NCI-H446 (cell line): ENCODE measurements at regions not wholly inside any gene's neighbourhood (a gene's known extent, or its start where the extent isn't known, plus 50 kb on each side); places are given as distances from the start of the nearest gene placed in this dataset.
"Not testable (repeated sequence)": the region's sequence is repeated elsewhere in the genome, so short reads cannot be mapped to it uniquely, and the experiment has no call there.

Source experiments
- DNase-seq, 2 experiments: peaks; one replicate each; lab custom pipeline; 2025; lab: John Stamatoyannopoulos, UW

GRCh38 chr15:94840794-94841783, 609.7 kb downstream of the MCTP2 start:
- no peak for DNase-seq

- no peak for DNase-seq
Observed at GRCh38 chr15:94843060-94843459, 611.7 kb downstream of the MCTP2 start.

- DNase-seq = no peak
Observed at GRCh38 chr15:94844198-94844537, 612.8 kb downstream of the MCTP2 start.

- DNase-seq = no peak
Observed at GRCh38 chr15:94844538-94845389, 613.4 kb downstream of the MCTP2 start.

- DNase-seq = no peak
Observed at GRCh38 chr15:94845390-94845716, 614.0 kb downstream of the MCTP2 start.

GRCh38 chr15:94847325-94847724, 616.0 kb downstream of the MCTP2 start:
- no peak for DNase-seq

- DNase-seq = no peak
Observed at GRCh38 chr15:94848054-94848453, 616.7 kb downstream of the MCTP2 start.

- no peak for DNase-seq
Observed at GRCh38 chr15:94855018-94855408, 623.7 kb downstream of the MCTP2 start.

- DNase-seq = no peak
Observed at GRCh38 chr15:94855409-94856266, 624.3 kb downstream of the MCTP2 start.

- DNase-seq = no peak
Observed at GRCh38 chr15:94856267-94856854, 625.0 kb downstream of the MCTP2 start.

GRCh38 chr15:94857466-94857865, 626.1 kb downstream of the MCTP2 start:
- no peak for DNase-seq

GRCh38 chr15:94858011-94858410, 626.6 kb downstream of the MCTP2 start:
- DNase-seq = no peak

- DNase-seq = no peak
Observed at GRCh38 chr15:94858449-94858848, 627.1 kb downstream of the MCTP2 start.

GRCh38 chr15:94858920-94859319, 627.6 kb downstream of the MCTP2 start:
- no peak for DNase-seq

GRCh38 chr15:94864600-94864999, 633.2 kb downstream of the MCTP2 start:
- DNase-seq = no peak

- not testable (repeated sequence) for DNase-seq
Observed at GRCh38 chr15:94868265-94868664, 636.9 kb downstream of the MCTP2 start.

- DNase-seq = no peak
Observed at GRCh38 chr15:94875550-94875949, 644.2 kb downstream of the MCTP2 start.

- no peak for DNase-seq
Observed at GRCh38 chr15:94877833-94878232, 646.5 kb downstream of the MCTP2 start.

GRCh38 chr15:94882071-94882712, 650.8 kb downstream of the MCTP2 start:
- DNase-seq = no peak

GRCh38 chr15:94887391-94887790, 656.0 kb downstream of the MCTP2 start:
- no peak for DNase-seq

GRCh38 chr15:94889153-94889552, 657.8 kb downstream of the MCTP2 start:
- no peak for DNase-seq
